GM18508 (cell line): ENCODE measurements at regions not wholly inside any gene's neighbourhood (a gene's known extent, or its start where the extent isn't known, plus 50 kb on each side); places are given as distances from the start of the nearest gene placed in this dataset.
"Not testable (repeated sequence)": the region's sequence is repeated elsewhere in the genome, so short reads cannot be mapped to it uniquely, and the experiment has no call there.

Source experiments
- ATAC-seq: cut with Tn5 transposase; IDR thresholded peaks from one replicate; pipeline ENCODE4 v1.9.1; 2021; ENCODE audit warnings: moderate number of reproducible peaks; ENCODE audit not compliant: insufficient read depth, unreplicated experiment

- ATAC-seq: no peak
Observed at GRCh38 chr14:105951399-105951798, 425.0 kb downstream of the TMEM121 start.

GRCh38 chr14:105952222-105952621, 425.8 kb downstream of the TMEM121 start:
- no peak for ATAC-seq

GRCh38 chr14:105952826-105953225, 426.4 kb downstream of the TMEM121 start:
- ATAC-seq: no peak

GRCh38 chr14:105961625-105962024, 435.2 kb downstream of the TMEM121 start:
- not testable (repeated sequence) for ATAC-seq

GRCh38 chr14:105962532-105962931, 436.1 kb downstream of the TMEM121 start:
- ATAC-seq: no peak

GRCh38 chr14:105968291-105968690, 441.9 kb downstream of the TMEM121 start:
- ATAC-seq: no peak

GRCh38 chr14:105969026-105969425, 442.6 kb downstream of the TMEM121 start:
- not testable (repeated sequence) for ATAC-seq

- ATAC-seq: not testable (repeated sequence)
Observed at GRCh38 chr14:105970821-105971220, 444.4 kb downstream of the TMEM121 start.

GRCh38 chr14:105971593-105972500, 445.5 kb downstream of the TMEM121 start:
- ATAC-seq: no peak

GRCh38 chr14:105974902-105975301, 448.5 kb downstream of the TMEM121 start:
- ATAC-seq: no peak

- no peak for ATAC-seq
Observed at GRCh38 chr14:105978618-105979295, 452.4 kb downstream of the TMEM121 start.

GRCh38 chr14:105979446-105979845, 453.1 kb downstream of the TMEM121 start:
- no peak for ATAC-seq

GRCh38 chr14:105980224-105980623, 453.8 kb downstream of the TMEM121 start:
- no peak for ATAC-seq

GRCh38 chr14:105981517-105982302, 455.3 kb downstream of the TMEM121 start:
- ATAC-seq: not testable (repeated sequence)

- ATAC-seq: no peak
Observed at GRCh38 chr14:105982664-105983063, 456.3 kb downstream of the TMEM121 start.

- ATAC-seq: no peak
Observed at GRCh38 chr14:105986894-105987284, 460.5 kb downstream of the TMEM121 start.

GRCh38 chr14:105987563-105987962, 461.2 kb downstream of the TMEM121 start:
- no peak for ATAC-seq

GRCh38 chr14:105989566-105990302, 463.4 kb downstream of the TMEM121 start:
- ATAC-seq: no peak

- not testable (repeated sequence) for ATAC-seq
Observed at GRCh38 chr14:105991677-105992076, 465.3 kb downstream of the TMEM121 start.

- ATAC-seq: no peak
Observed at GRCh38 chr14:105993814-105994213, 467.4 kb downstream of the TMEM121 start.
